CD4-positive, alpha-beta T cell treated with Interleukin-15 for 1 hour (primary cell): ENCODE measurements at regions not wholly inside any gene's neighbourhood (a gene's known extent, or its start where the extent isn't known, plus 50 kb on each side); places are given as distances from the start of the nearest gene placed in this dataset.

ENCODE experiments used
- DNase-seq: peaks from one replicate; pipeline ENCODE4 v3.0.0-alpha.2; 2020

GRCh38 chr5:96017951-96018350 lies 56.3 kb upstream of the ELL2 start:
- no peak for DNase-seq

GRCh38 chr5:96016216-96016615 lies 54.6 kb upstream of the ELL2 start:
- DNase-seq = no peak

DNA sequence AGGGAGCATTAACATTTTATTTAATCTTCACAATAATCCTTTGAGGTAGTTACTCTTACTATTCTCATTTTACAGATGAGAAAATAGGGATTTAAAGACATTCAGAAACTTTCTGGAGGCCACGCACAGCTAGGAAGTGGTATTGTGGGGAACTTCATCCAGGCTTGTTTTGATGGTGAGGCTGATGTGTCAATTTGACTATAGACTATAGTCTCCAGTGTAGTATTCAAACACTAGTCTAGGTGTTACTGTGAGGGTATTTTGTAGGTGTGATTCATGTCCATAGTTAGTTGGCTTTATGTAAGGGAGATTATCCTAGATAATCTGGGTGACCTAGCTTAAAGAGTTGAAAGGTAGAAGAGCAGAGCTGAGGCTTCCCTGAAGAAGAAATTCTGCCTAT lies 54.1 kb upstream of the ELL2 start:
- no peak for DNase-seq

- DNase-seq = no peak
Measured at GRCh38 chr5:96014395-96014794, 52.7 kb upstream of the ELL2 start.

DNA sequence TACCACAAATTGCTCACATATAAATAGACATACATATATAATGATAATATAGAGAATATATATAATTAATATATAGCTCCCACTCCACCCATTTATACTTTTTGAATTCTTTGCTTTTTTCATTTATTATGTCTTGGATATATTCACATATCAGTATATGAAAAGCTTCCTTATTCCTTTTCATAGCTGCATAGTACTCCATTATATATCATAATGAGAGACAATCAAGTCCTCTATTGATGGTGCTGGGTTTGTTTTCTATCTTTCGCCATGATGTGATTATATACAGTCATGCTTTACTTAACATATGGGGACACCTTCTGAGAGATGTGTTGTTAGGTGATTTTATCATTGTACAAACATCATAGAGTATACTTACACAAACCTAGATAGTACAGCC lies 51.6 kb upstream of the ELL2 start:
- no peak for DNase-seq

DNA sequence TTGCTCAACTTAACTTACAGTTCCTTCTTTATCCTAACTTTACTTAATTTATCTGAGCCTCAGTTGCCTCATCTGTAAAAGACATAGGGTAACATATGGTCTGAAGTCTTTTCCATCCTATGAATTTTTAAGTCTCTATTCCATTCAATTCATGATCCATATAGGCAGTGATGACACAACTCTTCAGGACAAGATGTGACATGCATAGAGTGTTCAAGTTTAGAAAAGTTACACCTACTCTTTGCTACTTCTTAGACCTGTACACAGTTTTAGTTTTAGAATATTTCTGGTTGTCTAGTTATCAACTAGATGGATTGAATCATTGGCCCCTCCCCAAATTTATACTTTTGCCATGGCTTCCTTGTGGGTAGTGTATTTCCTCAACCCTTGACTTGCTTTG lies 50.7 kb upstream of the ELL2 start:
- no peak for DNase-seq
